Fibroblast of villous mesenchyme (primary cell): ENCODE measurements at regions not wholly inside any gene's neighbourhood (a gene's known extent, or its start where the extent isn't known, plus 50 kb on each side); places are given as distances from the start of the nearest gene placed in this dataset.

Source experiments
- DNase-seq: peaks from one replicate; pipeline ENCODE4 v3.0.0-alpha.2; 2010; ENCODE audit warnings: low read depth
- H3K4me3 ChIP-seq: 2 replicates; pipeline ENCODE4 v1.5.1; 2011; ENCODE audit warnings: low read depth, mild to moderate bottlenecking, low read length
- CTCF ChIP-seq: IDR thresholded peaks from 2 replicates; pipeline ENCODE4 v1.5.1; 2012; ENCODE audit warnings: low read depth, mild to moderate bottlenecking, low read length; ENCODE audit not compliant: insufficient read depth

GRCh38 chr2:81675641-81676040 is 1371.1 kb upstream of the LRRTM1 start:
- DNase-seq = no peak
- no peak for TF ChIP-seq CTCF
- H3K4me3 ChIP-seq = no peak overlapping the region

DNA sequence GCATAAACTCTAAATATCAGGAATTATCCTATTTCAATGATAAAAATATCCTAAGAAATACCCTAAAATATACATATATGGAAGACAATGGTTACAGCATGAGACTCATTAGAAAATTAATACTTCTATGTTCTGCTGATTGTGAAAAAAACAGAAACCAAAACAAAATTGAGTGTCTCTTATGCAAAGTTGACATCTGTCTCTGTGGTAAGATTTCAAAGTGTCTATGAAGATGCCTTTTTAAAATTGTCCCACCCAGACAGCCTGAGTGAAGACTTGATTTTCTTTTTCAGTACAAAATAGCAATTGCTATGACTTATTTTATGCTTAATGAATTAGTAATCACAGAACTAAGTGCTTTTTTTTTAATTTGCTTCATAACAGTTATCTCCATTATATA is 1368.4 kb upstream of the LRRTM1 start:
- no peak overlapping the region for H3K4me3 ChIP-seq
- TF ChIP-seq CTCF = no peak
- no peak for DNase-seq

DNA sequence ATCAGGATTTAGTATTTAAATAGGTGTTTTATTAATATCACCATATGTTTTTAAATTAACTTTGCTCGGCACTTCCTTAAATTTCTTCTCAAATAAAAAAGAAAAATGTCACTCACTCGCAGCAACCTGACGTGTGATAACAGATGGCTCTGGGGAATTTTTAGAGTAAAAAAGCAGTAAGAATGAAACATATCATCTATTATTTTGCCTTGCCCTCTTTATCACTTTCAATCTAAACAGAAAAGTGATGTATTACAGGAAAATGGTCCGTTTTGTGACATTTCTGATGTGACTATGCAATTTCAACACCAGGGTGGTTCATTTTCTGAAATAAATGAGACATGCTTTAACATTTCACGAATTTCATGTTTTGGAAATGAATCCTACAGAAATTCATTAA is 1368.0 kb upstream of the LRRTM1 start:
- TF ChIP-seq CTCF = no peak
- no peak overlapping the region for H3K4me3 ChIP-seq
- no peak for DNase-seq

DNA sequence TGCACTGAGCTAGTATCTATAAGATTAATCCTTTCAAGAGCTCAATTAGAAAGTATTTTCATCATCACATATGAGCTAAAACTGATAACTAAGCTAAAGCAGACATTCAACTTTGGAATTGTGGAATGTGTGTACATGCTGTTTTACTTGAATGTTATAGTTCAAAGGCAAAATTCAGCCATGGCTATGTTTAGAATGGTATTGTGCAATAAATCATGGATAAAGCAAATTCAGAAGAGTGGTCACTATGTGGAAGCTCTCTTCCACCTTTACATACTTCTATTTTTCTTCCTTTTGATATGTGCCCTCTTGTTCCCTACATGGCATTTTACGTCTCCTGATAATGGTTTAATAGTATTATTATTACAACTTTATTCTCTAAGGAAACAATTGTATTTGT is 1366.3 kb upstream of the LRRTM1 start:
- no peak overlapping the region for H3K4me3 ChIP-seq

DNA sequence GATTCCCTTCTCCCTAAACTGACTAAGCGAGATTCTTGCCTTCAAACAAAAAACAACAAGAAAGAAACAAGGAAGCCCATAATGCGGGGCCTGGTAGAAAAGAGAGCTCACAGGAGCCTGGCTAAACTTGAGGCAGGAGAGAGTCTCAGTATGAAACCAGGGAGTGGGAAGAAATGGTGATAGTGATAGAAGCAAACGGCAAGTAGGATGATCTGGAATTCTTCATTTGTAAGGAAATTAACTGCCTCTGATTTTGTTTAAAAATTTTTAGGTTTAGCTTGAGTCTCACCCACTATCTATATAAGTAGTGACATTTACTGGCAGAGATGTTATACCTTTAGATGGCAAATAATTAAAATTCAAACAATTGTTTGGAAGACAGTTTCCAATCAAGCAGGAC is 1356.5 kb upstream of the LRRTM1 start:
- no peak overlapping the region for H3K4me3 ChIP-seq
- no peak for TF ChIP-seq CTCF
- DNase-seq = no peak

More for the DNA sequence above, 1366.3 kb upstream of the LRRTM1 start:
- DNase-seq = no peak
- no peak for TF ChIP-seq CTCF

DNA sequence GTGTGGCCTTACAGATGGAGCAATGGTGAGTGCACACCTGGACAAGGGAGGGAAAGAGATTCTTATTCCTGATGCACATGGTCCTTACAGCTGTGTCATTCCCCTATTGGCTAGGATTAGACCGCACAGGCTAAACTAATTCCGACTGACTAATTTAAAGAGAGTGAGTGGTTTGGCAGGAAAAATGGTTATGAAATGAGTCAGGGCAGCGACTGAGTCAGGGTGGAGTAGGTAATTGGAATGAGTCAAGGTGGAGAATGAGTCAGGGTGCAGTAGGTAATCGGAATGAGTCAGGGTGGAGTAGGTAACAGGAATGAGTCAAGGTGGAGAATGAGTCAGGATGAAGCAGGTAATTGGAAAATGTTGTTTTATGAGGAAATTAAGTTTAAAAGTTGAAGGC is 1353.7 kb upstream of the LRRTM1 start:
- TF ChIP-seq CTCF = no peak
- H3K4me3 ChIP-seq = no peak overlapping the region
- DNase-seq = no peak
